Ecto neural progenitor cell (in vitro differentiated cells): ENCODE measurements at regions not wholly inside any gene's neighbourhood (a gene's known extent, or its start where the extent isn't known, plus 50 kb on each side); places are given as distances from the start of the nearest gene placed in this dataset.
"Not testable (repeated sequence)": the region's sequence is repeated elsewhere in the genome, so short reads cannot be mapped to it uniquely, and the experiment has no call there.

Source experiments
- DNase-seq: peaks from one replicate; pipeline ENCODE4 v3.0.0-alpha.2; 2018; ENCODE audit warnings: low spot score

DNA sequence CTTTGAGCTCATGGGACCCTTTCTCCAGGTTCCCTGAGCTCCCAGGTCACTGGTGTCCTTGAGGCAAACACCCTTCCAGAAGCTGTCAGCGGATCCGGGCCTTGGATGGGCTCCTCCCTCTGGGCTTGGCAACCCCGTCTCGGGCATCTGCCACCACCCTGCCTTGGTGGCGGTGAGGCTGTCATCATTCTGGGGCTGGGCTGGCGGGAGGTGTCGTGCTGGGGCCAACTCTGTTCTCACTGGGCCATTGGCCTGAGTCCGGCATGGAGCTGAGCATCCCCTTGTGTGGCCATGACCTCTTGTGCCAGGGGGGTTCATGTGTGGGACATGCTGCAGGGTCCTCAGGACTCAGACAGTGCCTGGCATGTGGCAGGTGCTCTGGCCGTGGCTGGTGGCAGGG lies 197.6 kb downstream of the LAT start:
- no peak for DNase-seq

DNA sequence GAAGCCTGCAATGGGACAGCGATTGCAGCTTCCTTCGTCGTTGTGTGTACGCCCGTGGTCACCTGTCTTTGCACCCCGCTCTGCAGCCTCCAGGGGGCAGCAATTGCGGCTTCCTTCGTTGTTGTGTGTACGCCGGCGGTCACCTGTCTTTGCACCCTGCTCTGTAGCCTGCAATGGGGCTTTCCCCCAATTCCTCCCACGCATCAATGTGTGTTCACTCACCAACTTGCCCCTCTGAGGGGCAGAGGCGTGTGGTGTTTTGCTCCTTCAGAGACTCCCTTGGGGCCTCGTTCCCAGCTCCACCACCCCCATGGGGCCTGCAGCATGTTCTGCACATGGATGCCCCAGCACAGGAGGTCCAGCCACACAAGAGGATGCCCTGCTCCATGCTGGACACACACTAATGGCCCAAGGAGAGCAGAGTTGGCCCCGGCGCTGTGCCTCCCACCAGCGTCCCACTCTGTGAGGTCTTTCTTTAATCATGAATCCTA lies 197.1 kb downstream of the LAT start:
- not testable (repeated sequence) for DNase-seq

DNA sequence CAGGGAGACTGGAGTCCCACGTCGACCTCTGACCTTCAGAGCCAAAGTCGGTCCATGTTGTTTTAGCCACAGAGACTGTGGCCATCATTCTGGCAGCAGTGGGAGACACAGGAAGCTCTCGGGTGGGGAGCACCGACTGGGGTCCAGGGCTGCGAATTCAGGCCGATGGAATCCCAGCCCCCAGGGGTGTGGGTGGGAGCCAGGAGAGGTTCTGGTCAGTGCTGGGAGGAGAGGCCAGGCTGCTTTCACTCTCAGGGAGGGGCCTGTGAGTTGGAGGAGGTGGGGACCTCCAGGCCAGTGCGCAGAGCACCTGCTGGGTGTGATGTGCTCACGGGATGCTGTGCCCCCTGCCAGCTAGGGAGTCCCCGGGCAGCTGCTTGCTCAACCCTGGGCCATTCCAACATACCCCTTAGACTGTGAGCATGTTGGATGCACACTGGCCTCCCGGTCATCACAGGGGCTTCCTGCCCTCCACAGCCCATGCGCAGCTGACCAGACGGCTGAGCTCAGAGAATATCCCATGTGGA lies 196.5 kb downstream of the LAT start:
- DNase-seq, result not testable (repeated sequence)

DNA sequence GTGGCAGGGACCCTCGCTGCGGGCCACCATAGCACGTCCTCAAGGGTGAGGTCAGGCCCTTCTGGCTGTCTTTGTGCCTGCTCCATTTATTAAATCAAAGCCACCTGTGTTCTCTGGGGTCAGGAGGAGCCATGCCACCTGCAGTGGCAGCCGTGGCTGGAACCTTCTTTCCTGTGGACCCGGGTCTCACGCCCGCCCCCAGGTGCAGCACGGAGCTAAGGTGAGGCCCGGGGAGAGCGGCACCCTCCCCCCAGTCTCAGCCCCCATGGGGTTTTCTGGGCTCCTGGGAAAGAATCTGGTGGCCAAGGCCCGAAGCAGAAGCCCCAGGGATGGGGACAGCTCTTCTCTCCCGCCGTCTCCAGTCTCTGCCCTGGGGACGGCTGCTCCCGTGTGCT lies 195.4 kb downstream of the LAT start:
- DNase-seq, result not testable (repeated sequence)

DNA sequence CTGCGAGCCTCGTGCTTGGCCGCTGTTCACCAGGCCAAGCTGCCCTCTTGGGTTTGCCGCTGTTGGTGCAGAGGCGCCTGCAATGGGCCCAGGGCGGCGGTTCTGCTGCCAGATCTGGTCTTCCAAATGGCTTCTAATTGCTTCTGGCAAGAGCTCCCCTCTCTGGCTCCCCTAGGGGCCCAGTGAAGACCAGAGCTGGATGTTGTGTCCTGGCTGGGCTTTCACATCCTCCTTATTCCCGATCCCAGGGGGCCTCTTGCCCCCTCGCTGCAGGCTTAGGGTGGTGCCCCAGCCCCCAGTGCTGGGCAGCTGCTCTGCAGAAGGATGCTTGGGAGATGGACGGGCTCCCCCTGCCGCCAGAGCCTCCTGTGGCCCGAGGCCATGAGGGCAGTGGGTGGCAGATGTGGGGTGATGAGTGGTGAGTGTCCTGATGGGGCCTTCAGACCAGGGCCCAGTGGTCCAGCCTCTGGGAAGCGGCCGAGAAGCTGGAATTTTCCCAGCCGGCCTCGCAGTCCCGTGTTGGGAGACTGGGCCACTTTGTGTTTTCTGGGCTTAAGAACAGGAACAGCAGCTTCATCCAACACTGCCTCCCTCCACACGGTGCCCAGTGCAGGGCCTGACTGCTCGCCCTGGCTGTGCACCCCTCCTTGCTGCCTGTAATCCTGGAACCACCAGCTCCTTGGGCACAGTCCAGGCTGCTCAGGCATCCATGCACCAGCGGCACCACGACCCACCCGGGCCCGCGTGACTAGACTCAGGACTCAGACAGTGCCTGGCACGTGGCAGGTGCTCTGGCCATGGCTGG lies 194.8 kb downstream of the LAT start:
- not testable (repeated sequence) for DNase-seq

DNA sequence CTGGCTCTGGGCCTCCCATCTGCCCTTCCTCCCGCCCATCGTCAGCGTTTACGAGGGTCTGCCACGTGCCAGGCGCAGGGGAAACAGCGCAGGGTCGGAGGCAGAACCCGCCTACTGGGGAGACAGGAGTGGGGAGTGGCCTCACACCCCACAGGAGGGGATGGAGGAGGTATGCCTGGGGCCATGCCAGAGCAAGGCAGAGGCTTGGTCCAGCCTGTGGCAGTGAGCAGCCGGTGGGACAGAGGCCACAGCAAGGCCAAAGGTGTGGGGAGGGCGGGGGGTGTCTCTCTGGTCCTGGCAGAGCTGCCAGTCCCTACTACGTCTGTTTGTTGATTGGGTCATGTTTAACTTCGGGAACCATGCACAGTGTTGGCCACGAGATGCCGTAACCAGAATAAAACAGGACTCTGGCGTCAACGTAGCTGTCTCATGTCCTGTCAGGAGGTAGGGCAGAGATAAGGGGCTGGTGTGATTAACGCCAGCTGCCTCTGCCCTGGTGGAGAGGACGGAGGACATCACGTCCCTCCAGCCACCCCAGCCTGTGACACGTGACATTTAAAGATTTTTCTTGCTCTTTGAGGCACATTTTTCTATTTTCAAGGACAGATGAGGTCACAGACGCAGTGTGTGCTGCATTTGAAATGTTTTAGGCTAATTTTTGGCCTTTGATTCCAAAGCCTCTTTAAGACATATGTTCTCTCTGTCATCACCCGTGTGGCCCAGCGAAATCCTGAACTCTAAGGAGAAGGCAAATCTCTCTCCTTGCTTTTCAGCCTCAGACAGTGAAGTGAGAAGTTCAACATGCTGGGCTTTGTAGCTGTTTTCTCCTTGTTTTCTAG lies 193.3 kb downstream of the LAT start:
- DNase-seq, result not testable (repeated sequence)

DNA sequence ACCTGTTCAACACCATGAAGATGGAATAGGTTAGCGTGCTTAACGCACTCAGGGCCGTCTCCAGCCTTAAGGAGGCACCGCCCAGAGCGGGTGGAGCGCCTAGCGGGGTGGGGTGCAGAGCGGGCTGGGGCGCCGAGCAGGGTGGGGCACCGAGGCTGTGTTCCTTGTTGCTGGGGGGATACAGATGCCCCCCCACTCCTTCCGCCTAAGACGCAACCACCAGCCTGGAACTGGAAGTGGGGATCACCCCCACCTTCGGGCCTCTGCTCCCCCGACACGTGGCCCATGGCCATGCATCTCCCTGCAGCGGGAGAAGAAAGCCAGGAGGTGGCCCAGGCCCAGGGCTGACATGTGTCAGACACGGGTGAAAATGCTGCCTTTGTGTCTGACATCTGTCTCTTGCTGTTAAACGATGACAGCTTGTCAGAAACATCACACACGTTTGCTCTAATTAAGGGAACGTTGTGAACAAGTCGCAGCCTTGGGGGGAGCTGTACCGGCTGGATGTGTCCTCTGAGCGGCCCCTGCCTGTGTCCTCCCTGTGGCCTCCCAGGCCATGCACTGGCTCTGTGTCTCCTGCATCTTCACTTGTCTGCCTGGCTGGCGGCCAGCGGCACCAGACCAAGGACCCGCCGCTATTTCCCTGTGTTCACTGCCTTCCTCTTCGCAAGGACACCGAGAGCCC lies 192.5 kb downstream of the LAT start:
- DNase-seq, result not testable (repeated sequence)

DNA sequence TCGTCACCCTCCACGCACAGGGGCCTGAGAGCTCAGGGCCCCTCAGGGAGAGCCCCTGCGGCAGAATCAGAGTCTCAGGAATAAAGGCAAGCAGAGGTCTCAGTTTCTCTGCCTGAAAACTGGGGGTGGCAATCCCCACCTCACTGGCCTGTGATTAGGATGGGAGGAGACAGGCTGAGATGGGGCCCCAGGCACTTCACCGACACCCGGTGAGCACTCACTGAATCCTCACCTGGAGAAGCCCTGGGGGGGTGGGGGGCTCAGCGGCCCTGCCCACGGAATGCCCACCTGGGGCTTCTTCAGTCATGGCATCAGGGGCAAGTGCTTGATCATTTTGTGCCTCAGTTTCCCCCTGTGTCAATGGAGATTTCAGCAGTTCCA lies 192.0 kb downstream of the LAT start:
- not testable (repeated sequence) for DNase-seq

DNA sequence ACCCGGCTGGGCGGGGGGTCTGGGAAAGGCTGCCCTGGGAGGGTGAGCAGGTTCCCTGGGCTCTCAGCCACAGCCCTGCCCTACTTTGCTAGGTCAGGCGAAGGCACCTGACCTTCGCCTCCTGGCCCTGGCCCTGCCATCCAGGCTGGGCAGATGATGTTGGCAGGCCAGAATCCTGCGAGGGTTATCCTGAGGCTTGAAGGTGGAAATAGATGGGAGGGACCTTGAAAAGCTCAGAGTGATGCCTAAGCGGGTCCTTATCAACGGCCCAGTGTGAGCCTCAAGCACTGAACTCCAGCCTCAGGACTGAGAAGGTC lies 191.3 kb downstream of the LAT start:
- DNase-seq, result not testable (repeated sequence)

DNA sequence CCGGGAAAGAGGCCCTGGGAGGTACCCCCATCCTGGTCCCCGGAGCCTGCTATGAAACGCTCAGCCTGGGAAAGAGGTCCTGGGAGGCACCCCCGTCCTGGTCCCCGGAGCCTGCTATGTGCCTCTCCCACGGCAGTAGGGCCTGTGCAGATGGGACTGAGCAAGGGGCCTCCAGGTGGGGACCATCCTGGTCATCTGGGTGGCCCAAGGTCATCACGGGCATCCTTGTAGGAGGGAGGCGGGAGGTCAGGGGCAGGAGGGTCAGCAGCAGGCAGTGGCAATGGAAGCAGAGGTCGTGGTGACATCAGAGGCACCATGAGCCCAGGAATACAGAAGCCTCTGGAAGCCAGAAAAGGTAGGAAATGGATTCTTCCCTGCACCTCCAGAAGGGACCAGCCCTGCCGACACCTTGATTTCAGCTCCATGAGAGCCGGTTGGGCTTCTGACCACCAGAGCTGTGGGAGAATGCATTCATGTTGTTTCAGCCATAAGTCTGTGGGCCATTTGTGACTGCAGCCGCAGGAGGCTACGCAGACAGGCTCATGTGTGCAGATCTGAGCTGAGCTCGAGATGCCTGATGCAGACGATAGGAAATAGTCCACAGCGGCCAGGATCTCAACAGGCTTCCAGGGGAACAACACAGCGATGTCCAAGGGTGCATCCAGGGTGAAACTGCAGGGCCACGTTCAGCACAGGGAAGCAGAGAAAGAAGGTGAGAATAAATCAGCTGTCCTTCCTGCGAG lies 190.7 kb downstream of the LAT start:
- DNase-seq, result not testable (repeated sequence)

DNA sequence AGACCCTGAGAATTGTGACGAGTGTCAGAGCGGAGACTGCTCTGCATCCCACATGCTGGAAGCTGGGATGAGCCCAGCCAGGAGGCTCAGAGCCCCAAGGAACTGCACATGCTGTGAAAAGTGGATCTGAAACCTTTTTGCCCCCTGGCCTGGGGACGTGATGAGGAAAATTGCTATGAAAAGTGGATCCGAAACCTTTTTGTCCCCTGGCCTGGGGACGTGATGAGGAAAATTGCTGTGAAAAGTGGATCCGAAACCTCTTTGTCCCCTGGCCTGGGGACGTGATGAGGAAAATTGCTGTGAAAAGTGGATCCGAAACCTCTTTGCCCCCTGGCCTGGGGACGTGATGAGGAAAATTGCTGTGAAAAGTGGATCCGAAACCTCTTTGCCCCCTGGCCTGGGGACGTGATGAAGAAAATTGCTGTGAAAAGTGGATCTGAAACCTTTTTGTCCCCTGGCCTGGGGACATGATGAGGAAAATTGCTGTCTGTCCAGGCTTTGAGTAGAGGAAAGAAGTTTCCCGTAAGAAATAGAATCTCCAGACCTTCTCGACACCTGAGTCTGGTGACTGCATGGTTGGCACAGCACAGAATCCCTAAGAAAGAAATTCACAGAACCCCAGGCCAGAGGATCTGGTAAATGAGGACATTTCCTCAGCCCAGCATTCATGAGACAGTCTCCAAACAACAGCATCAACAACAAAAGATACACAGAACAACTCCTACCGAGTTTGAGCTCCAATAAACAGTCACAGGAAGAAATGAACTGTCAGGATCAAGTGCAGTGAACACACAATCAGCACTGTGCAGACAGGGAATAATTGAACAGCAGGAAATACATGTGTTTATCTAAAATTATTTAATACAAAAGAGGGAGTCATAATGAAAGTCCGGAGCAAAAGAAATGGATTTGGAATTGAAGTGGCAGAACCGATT lies 188.8 kb downstream of the LAT start:
- not testable (repeated sequence) for DNase-seq

DNA sequence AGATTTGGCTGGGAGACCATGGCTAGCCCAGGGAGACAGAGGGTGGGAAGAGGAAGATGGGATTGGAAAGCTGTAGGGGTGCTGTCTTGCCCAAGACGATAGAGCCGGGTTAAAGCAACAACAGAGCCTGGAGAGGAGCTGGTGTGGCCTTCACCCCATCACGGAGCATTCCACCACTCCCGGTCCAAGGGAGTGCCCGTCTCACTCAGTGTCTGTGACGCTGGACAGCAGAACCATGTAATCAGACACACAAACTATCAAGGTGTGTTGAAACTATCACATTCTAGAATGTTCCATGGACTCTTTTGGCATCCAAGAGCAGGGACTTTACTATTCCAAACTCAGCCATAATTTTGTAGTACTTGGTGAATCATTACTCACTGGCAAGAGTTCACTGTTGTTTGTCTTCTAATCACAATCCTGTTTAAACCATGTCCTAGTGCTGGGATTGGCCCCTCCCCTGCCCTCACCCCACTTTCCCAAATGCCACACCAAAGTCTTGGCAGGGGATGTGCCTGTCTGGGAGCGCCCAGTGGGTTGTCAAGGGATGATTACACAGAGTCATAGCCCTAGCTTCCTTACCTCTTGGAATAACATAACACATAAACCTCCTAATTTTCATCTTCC lies 187.4 kb downstream of the LAT start:
- not testable (repeated sequence) for DNase-seq

DNA sequence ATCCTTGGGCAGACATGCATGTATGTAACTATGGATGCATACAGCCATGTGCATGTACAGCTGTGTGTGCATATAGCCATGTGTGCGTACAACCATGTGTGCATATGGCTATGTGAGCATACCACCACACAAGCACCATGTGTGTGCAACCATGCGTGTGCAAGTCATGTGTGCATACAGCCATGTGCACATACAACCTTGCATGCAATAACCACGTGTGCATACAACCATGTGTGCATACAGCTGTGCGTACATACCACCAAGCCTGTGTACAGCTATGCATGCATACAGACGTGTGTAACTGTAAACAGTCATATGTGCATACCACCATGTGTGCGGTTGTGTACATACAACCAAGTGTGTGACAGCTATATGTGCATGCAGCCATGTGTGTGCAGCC lies 186.4 kb downstream of the LAT start:
- not testable (repeated sequence) for DNase-seq

DNA sequence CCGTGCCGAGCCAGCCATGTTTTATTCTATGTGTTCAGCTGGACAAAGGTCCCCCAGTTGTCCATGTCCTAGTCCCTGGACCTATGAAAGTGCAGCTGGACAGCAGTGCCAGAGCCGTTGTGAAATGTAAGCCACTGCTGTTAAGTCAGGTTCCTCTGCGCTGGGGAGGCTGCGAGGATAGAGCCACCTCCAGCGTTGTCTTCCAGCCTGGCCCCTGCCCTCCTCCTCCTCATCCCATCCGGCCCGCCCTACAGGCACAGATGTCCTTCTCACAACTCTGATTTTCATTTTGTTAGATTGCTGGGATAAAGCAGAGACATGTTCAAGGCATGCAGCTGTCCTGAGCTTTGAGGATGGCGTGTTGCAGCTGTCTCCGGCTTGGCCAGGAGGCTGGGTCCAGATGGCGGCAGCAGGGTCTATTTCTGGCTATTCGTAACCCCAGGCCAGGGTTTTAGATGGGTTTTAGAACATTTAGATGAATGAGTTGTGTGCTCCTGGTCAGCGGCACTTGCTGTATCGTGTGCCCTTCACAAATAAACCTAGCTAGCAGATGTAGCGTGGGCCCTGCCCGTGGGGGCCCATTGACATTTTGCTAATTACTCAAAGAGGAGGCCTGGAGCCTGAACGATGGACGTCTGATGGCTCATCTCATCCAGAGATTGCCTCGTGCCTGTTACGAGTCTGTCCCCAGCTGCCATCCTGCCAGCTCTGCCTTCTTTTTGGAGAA lies 185.7 kb downstream of the LAT start:
- DNase-seq, result not testable (repeated sequence)

DNA sequence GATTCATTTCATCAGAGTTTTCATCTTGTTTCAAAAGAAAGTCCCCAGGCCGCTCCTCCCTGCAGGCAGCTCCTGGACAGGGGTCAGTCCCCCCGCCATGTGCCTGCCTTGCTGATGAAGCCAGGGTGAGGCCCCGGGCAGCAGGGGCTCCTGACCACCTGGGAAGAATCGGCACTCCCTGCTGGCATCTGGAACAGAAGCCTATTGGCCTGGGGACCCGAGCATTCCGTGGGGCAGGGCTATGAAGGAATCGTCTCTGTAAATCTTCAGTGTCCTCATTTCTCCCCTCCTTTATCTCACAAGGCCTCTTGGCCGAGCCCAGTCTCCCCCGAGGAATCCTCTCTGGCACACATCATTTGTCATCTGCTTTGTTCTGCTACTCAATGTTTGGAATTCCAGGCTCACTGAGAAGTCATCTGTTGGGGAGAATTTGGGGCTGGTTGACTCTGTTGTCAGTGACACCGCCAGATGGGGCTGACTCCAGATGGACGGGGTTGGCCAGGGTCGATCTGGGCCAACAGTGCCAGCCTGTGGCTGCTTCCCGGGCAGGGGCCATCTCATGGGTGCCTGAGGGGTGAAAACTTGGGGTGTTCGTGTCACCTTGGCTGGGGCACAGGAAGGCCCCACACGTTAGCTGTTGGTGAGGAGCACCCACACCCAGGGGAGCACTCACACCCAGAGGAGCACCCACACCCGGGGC lies 184.6 kb downstream of the LAT start:
- not testable (repeated sequence) for DNase-seq

DNA sequence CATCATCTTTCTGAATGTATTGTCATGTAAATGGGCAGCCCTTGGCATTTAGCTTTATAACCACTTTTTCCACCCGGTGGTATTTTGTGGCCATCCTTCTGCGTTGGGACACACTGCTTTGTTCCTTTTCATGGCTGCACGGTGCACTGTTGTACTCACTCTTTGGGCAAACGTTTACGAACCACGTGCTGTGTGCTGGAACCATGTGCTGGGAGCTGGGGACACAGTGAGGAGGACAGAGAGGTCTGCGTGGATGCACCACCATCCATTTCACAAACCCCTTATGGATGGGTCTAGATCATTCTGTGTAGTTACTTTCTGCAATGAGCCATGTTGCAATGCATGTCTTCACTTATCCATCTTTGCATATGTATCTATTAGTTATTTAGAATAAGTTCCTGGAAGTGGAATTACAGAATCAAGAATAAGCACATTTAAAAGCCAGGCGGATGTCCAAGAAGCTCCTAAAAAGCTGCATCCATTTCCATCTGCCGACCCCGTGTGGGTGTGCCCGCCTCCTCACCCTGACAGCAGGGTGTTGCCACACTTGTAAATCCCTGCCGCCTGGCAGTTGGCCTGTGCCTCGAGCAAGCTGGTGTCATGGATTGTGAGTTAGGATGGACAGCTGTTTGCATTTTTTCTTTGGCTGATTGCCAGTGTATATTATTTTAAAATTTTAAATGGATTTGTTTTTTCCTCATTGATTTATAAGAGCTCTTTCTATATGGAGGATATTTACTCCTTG lies 183.8 kb downstream of the LAT start:
- not testable (repeated sequence) for DNase-seq

DNA sequence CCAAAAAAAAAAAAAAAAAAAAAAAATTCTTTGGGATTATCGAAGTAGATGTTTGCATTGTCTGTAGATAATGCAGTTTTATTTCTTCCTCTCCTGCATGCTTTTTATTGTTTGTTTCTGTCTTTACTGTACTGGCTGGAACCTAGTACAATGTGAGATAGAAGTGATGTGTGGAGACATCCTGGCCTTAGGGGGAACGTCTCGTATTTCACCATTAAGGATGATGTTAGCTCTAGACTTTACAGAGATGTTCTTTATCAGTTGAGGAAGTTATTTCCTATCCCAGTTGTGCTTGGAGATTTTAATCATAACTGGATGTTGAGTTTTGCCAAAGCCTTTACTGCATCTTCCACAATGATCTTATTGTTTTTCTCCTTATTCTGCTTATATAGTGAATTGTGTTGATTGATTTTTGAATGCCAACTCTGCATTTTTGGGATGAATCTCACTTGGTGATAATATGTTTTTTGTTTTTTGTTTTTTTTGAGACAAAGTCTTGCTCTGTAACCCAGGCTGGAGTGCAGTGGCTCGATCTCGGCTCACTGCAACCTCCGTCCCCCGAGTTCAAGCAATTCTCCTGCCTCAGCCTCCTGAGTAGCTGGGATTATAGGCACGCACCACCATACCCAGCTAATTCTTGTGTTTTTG lies 179.7 kb downstream of the LAT start:
- not testable (repeated sequence) for DNase-seq
